Gastroesophageal sphincter (tissue), 4 donors: ENCODE measurements at regions not wholly inside any gene's neighbourhood (a gene's known extent, or its start where the extent isn't known, plus 50 kb on each side); places are given as distances from the start of the nearest gene placed in this dataset.

Source experiments
- ATAC-seq: fragments of 150-250 bp; one replicate; pipeline ENCODE4 v1.9.1; 2016; ENCODE audit warnings: mild to moderate bottlenecking, moderate library complexity
- H3K27ac ChIP-seq, 4 donors: fragments of 200-600 bp; sonication (generic) in 3 of 4; 1 replicate in 3 of 4; 2 replicates in 1 of 4; pipeline ENCODE4 v1.5.1; 2016 to 2019
- H3K27me3 ChIP-seq: fragments of 200-600 bp; sonication (generic); one replicate; pipeline ENCODE4 v1.5.1; 2019
- H3K36me3 ChIP-seq, 2 donors: fragments of 200-600 bp; sonication (generic); one replicate each; pipeline ENCODE4 v1.5.1; 2019; ENCODE audit warnings: control low read depth in 1 of 2
- H3K4me1 ChIP-seq, 3 donors: fragments of 200-600 bp; sonication (generic); 1 replicate in 2 of 3; 2 replicates in 1 of 3; pipeline ENCODE4 v1.5.1; 2016 to 2019; ENCODE audit warnings: control low read depth in 2 of 3
- H3K4me3 ChIP-seq, 2 donors: fragments of 200-600 bp; sonication (generic); one replicate each; pipeline ENCODE4 v1.5.1; 2019; ENCODE audit warnings: mild to moderate bottlenecking in 1 of 2, moderate library complexity in 1 of 2
- H3K9me3 ChIP-seq, 3 donors: fragments of 200-600 bp; sonication (generic); one replicate each; pipeline ENCODE4 v1.5.1; 2017 to 2019; ENCODE audit warnings: control low read depth in 2 of 3
- CTCF ChIP-seq, 4 experiments: fragments of 200-600 bp in 2 of 4; fragments of 450-650 bp in 2 of 4; sonication (generic) in 1 of 4; IDR thresholded peaks; one replicate each; pipeline ENCODE4 v1.5.1; 2017 to 2019; ENCODE audit warnings: antibody characterized with exemption in 4 of 4, mild to moderate bottlenecking in 2 of 4, moderate library complexity in 2 of 4
- EP300 ChIP-seq: sonication (generic); formaldehyde crosslinking; IDR thresholded peaks from one replicate; pipeline ENCODE4 v1.6.1; 2017; ENCODE audit warnings: antibody characterized with exemption, mild to moderate bottlenecking
- POLR2A ChIP-seq, 2 donors: fragments of 450-650 bp; IDR thresholded peaks; one replicate each; pipeline ENCODE4 v1.6.1; 2017; ENCODE audit warnings: antibody characterized with exemption in 2 of 2, mild to moderate bottlenecking in 2 of 2, moderate library complexity in 1 of 2
- POLR2AphosphoS5 ChIP-seq: sonication (generic); formaldehyde crosslinking; IDR thresholded peaks from one replicate; pipeline ENCODE4 v1.6.1; 2017; ENCODE audit warnings: antibody characterized with exemption
- WGBS, 2 donors: methylation state at CpG; one replicate each; pipeline ENCODE4 v1.1.5; 2018; ENCODE audit warnings: low coverage in 1 of 2; 5-methylcytosine and 5-hydroxymethylcytosine counted together

DNA sequence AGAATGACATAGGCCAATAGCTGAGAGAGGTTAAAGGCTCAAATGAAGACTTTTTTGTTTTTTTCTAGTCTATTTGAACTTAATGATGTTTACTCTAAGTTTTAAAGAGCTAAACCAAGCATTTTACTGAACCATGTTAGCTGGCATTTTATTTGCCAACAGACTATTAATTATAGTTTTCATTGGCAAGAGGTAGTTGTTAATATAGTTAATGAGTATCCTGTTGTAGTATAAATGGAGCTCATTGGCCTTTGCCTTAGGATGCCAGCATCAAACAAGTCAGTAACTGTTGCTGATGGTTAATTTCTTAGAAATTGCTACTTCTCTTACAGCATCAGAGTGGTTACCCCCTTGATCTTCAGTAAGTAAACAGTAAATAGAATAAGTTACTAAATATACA, 339.0 kb upstream of the B3GALT2 start:
- ATAC-seq, result no peak
- no peak for TF ChIP-seq CTCF (IDR thresholded peaks at IDR 0.05)
- TF ChIP-seq EP300, result no peak
- no peak for TF ChIP-seq POLR2A (IDR thresholded peaks at IDR 0.05)
- no peak for TF ChIP-seq POLR2AphosphoS5

GRCh38 chr1:193524616-193525015, 338.2 kb upstream of the B3GALT2 start:
- H3K4me1 ChIP-seq, result no peaks in the 10 kb centered on the region
- ATAC-seq, result no peak
- no peak overlapping the region for H3K27ac ChIP-seq
- WGBS, 2 donors, result 89 to 100% methylated on average over 1 to 2 of the region's 2 CpGs
- no peaks in the 10 kb centered on the region for H3K9me3 ChIP-seq
- H3K36me3 ChIP-seq, result no peaks in the 10 kb centered on the region
- no peak overlapping the region for H3K4me3 ChIP-seq
- H3K27me3 ChIP-seq, result no peaks in the 10 kb centered on the region
- TF ChIP-seq POLR2A (IDR thresholded peaks at IDR 0.05), result no peak
- no peak for TF ChIP-seq POLR2AphosphoS5
- TF ChIP-seq EP300, result no peak
- no peak for TF ChIP-seq CTCF (IDR thresholded peaks at IDR 0.05)

More for the DNA sequence above, 339.0 kb upstream of the B3GALT2 start:
- H3K36me3 ChIP-seq, result no peaks in the 10 kb centered on the region
- no peaks in the 10 kb centered on the region for H3K4me1 ChIP-seq
- H3K27me3 ChIP-seq, result no peaks in the 10 kb centered on the region
- H3K4me3 ChIP-seq, result no peak overlapping the region
- H3K9me3 ChIP-seq, result no peaks in the 10 kb centered on the region
- no peak overlapping the region for H3K27ac ChIP-seq

DNA sequence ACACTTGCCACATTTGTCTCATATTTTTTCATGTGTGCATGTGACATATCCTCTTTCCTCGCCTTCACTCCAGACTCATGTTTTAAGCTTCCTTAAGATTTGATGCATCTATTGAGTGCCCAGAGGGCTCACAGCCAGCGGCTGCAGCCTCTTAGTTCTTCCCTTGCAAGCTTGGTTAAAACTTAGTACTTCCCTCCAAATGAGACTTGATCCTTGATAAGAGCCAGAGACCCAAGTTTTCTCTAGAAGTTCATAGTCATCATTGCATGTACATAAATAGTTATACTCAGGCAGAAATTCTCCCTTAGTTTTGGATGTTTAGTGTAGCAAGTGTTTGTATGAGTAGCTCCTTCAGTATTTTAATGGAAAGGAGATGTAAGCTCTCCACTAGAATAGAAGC, 337.6 kb upstream of the B3GALT2 start:
- no peak for ATAC-seq
- H3K4me3 ChIP-seq, result no peak overlapping the region
- TF ChIP-seq POLR2AphosphoS5 (no peak), POLR2A (IDR thresholded peaks at IDR 0.05) (no peak), EP300 (no peak), CTCF (IDR thresholded peaks at IDR 0.05) (no peak)
- H3K4me1 ChIP-seq, result no peaks in the 10 kb centered on the region
- 46 to 86% methylated on average over 2 of the region's 2 CpGs for WGBS, 2 donors
- no peak overlapping the region for H3K27ac ChIP-seq
- no peaks in the 10 kb centered on the region for H3K36me3 ChIP-seq
- no peaks in the 10 kb centered on the region for H3K27me3 ChIP-seq
- no peaks in the 10 kb centered on the region for H3K9me3 ChIP-seq

GRCh38 chr1:193520472-193520871, 334.1 kb upstream of the B3GALT2 start:
- ATAC-seq, result no peak
- no peaks in the 10 kb centered on the region for H3K4me1 ChIP-seq
- no peaks in the 10 kb centered on the region for H3K27me3 ChIP-seq
- no peaks in the 10 kb centered on the region for H3K36me3 ChIP-seq
- 50 to 86% methylated on average over 1 to 3 of the region's 3 CpGs for WGBS, 2 donors
- TF ChIP-seq CTCF (IDR thresholded peaks at IDR 0.05) (no peak), POLR2AphosphoS5 (no peak), POLR2A (IDR thresholded peaks at IDR 0.05) (no peak), EP300 (no peak)
- no peak overlapping the region for H3K27ac ChIP-seq
- no peak overlapping the region for H3K4me3 ChIP-seq
- no peaks in the 10 kb centered on the region for H3K9me3 ChIP-seq

- no peak overlapping the region for H3K4me3 ChIP-seq
- 91 to 95% methylated on average over 5 of the region's 5 CpGs for WGBS, 2 donors
- no peaks in the 10 kb centered on the region for H3K36me3 ChIP-seq
- H3K27ac ChIP-seq, result no peak overlapping the region
- no peak for ATAC-seq
- H3K27me3 ChIP-seq, result no peaks in the 10 kb centered on the region
- H3K9me3 ChIP-seq, result no peaks in the 10 kb centered on the region
- TF ChIP-seq POLR2A (IDR thresholded peaks at IDR 0.05) (no peak), POLR2AphosphoS5 (no peak), CTCF (IDR thresholded peaks at IDR 0.05) (no peak), EP300 (no peak)
- H3K4me1 ChIP-seq, result no peaks in the 10 kb centered on the region
These were observed 333.5 kb upstream of the B3GALT2 start for GRCh38 chr1:193519922-193520321.
